ENCODE measurements at regions not wholly inside any gene's neighbourhood (a gene's known extent, or its start where the extent isn't known, plus 50 kb on each side); places are given as distances from the start of the nearest gene placed in this dataset.

- TF ChIP-seq MEF2A (IDR thresholded peaks at IDR 0.05; ENCODE audit: borderline replicate concordance, low read depth) (0 out of 2 replicates have a peak, but pooled peaks have one; percentile 24), SMC3 (IDR thresholded peaks at IDR 0.05; ENCODE audit: low read depth, low read length) (no peak), TEAD4 (IDR thresholded peaks at IDR 0.05; ENCODE audit: borderline replicate concordance, insufficient read depth) (peak; percentile 79; the same call in 1 of the 2 replicates), ELF1 (IDR thresholded peaks at IDR 0.05) (0 out of 2 replicates have a peak, but pooled peaks have one; percentile 10), TAF1 (IDR thresholded peaks at IDR 0.05; ENCODE audit: borderline replicate concordance, low read depth, low read length) (no peak), IRF3 (IDR thresholded peaks at IDR 0.05; ENCODE audit: low read depth, low read length) (no peak), GABPA (IDR thresholded peaks at IDR 0.05; ENCODE audit: low read depth) (no peak), RXRA (IDR thresholded peaks at IDR 0.05; ENCODE audit: borderline replicate concordance, low read depth) (peak; percentile 59), MAX (IDR thresholded peaks at IDR 0.05; ENCODE audit: low read depth) (no peak), FOSL2 (IDR thresholded peaks at IDR 0.05; ENCODE audit: borderline replicate concordance, low read depth) (peak; percentile 53; the same call in 1 of the 2 replicates)
Measured at GRCh38 chr5:81835814-81836367, 85.0 kb upstream of the SSBP2 start (continued).

- ChIA-PET POLR2A (no interaction called here), CTCF (interaction anchor here (0.7 to 1.1 kb wide), 3 partner anchors 22 to 53 kb away, joined by 3 to 5 read pairs (median 3); no protein-coding TSS in a partner anchor)
- Histone ChIP-seq H3F3A (replicated peaks; ENCODE audit: insufficient read depth) (peaks cover 15% of the 10 kb centered on the region), H3K4me1 (ENCODE audit: control insufficient read depth in 1 of 2, insufficient read depth in 2 of 2, low read depth in 1 of 2, low read length in 1 of 2) (peaks cover 3 to 22% of the 10 kb centered on the region in 2 experiments; a peak in 2 of 4 replicates), H3K9ac (no peak overlapping the region), H3K9me3 (no peaks in the 10 kb centered on the region), H4K20me1 (ENCODE audit: insufficient read depth) (no peaks in the 10 kb centered on the region), H3K9me2 (no peaks in the 10 kb centered on the region), H2AFZ (ENCODE audit: low read depth) (no peak overlapping the region), H3K4me2 (no peak overlapping the region), H3K27me3 (ENCODE audit: insufficient read depth) (no peaks in the 10 kb centered on the region), H3K4me3 (ENCODE audit: low read depth in 2 of 2, low read length in 1 of 2) (no peak overlapping the region), H3K27ac (ENCODE audit: low read depth in 2 of 2, low read length in 1 of 2) (no peak overlapping the region), H3K79me2 (ENCODE audit: insufficient read depth) (no peaks in the 10 kb centered on the region), H3K36me3 (replicated peaks in 1 of 2; ENCODE audit: control insufficient read depth in 1 of 2, insufficient read depth in 2 of 2, low read length in 1 of 2) (no peaks in the 10 kb centered on the region)
- TF ChIP-seq EZH2phosphoT487 (IDR thresholded peaks at IDR 0.05; ENCODE audit: borderline replicate concordance, low read depth), result no peak
- WGBS (ENCODE audit: low lambda C conversion rate), result 91% methylated on average over 11 of the region's 11 CpGs
- DNase-seq, result no peak
Measured at GRCh38 chr5:81834021-81834660, 83.2 kb upstream of the SSBP2 start.

GRCh38 chr5:81830596-81830995 lies 79.7 kb upstream of the SSBP2 start:
- Histone ChIP-seq H2AFZ (ENCODE audit: low read depth) (no peak overlapping the region), H3K9me2 (no peaks in the 10 kb centered on the region), H3K79me2 (ENCODE audit: insufficient read depth) (no peaks in the 10 kb centered on the region), H3K4me3 (ENCODE audit: low read depth in 2 of 2, low read length in 1 of 2) (no peak overlapping the region), H3K9me3 (no peaks in the 10 kb centered on the region), H3K27ac (ENCODE audit: low read depth in 2 of 2, low read length in 1 of 2) (no peak overlapping the region), H3K4me1 (ENCODE audit: control insufficient read depth in 1 of 2, insufficient read depth in 2 of 2, low read depth in 1 of 2, low read length in 1 of 2) (peaks cover 3 to 6% of the 10 kb centered on the region in 2 experiments; a peak in 2 of 4 replicates), H3K36me3 (replicated peaks in 1 of 2; ENCODE audit: control insufficient read depth in 1 of 2, insufficient read depth in 2 of 2, low read length in 1 of 2) (no peaks in the 10 kb centered on the region), H3K4me2 (no peak overlapping the region), H4K20me1 (ENCODE audit: insufficient read depth) (no peaks in the 10 kb centered on the region), H3K9ac (no peak overlapping the region), H3K27me3 (ENCODE audit: insufficient read depth) (no peaks in the 10 kb centered on the region), H3F3A (replicated peaks; ENCODE audit: insufficient read depth) (peaks cover 9% of the 10 kb centered on the region)
- DNase-seq, result no peak
- CTCF ChIA-PET, result interaction anchor here (1.7 kb wide), 1 partner anchor 80 kb away, joined by 5 read pairs; the partner anchor contains the start of gene SSBP2
- no peak for TF ChIP-seq YY1 (IDR thresholded peaks at IDR 0.05; ENCODE audit: low read depth)
- POLR2A ChIA-PET, result no interaction called here
- 82% methylated on average over 2 of the region's 2 CpGs for WGBS (ENCODE audit: low lambda C conversion rate)

Data from SK-N-SH (cell line).